ENCODE measurements at regions not wholly inside any gene's neighbourhood (a gene's known extent, or its start where the extent isn't known, plus 50 kb on each side); places are given as distances from the start of the nearest gene placed in this dataset.
"Not testable (repeated sequence)": the region's sequence is repeated elsewhere in the genome, so short reads cannot be mapped to it uniquely, and the experiment has no call there.

- TF ChIP-seq POLR2A (IDR thresholded peaks at IDR 0.05; ENCODE audit: low read depth): no peak
- no peak overlapping the region for H3K4me3 ChIP-seq
- intact Hi-C loops (cut with DNase I): no loop called here
- H3K27ac ChIP-seq (replicated peaks in 1 of 4): no peak overlapping the region
- H3K4me1 ChIP-seq: no peaks in the 10 kb centered on the region
- no peaks in the 10 kb centered on the region for H3K27me3 ChIP-seq
- H3K9me3 ChIP-seq: no peaks in the 10 kb centered on the region
- H3K36me3 ChIP-seq: no peaks in the 10 kb centered on the region
- DNase-seq (ENCODE audit: extremely low spot score): no peak
- 37% methylated on average over 3 of the region's 4 CpGs for WGBS
These were observed 925.8 kb downstream of the TLE1 start for GRCh38 chr9:80763536-80763935.

GRCh38 chr9:80755586-80755985 is 933.8 kb downstream of the TLE1 start:
- H3K9me3 ChIP-seq: no peaks in the 10 kb centered on the region
- no peak overlapping the region for H3K27ac ChIP-seq (replicated peaks in 1 of 4)
- WGBS: 76% methylated on average over 2 of the region's 2 CpGs
- TF ChIP-seq POLR2A (IDR thresholded peaks at IDR 0.05; ENCODE audit: low read depth): no peak
- no peak for TF ChIP-seq CTCF (IDR thresholded peaks at IDR 0.05)
- no peak for TF ChIP-seq POLR2AphosphoS5 (IDR thresholded peaks at IDR 0.05)
- no peak for TF ChIP-seq EP300 (IDR thresholded peaks at IDR 0.05)
- H3K36me3 ChIP-seq: no peaks in the 10 kb centered on the region
- no peak for DNase-seq (ENCODE audit: extremely low spot score)
- intact Hi-C loops (cut with DNase I): no loop called here
- H3K27me3 ChIP-seq: no peaks in the 10 kb centered on the region
- no peak overlapping the region for H3K4me3 ChIP-seq
- no peaks in the 10 kb centered on the region for H3K4me1 ChIP-seq

- DNase-seq (ENCODE audit: extremely low spot score); H3K4me1 ChIP-seq; H3K27me3 ChIP-seq; H3K36me3 ChIP-seq; H3K27ac ChIP-seq (replicated peaks in 1 of 4); intact Hi-C loops (cut with DNase I); H3K4me3 ChIP-seq; H3K9me3 ChIP-seq: not testable (repeated sequence)
- 90% methylated on average over 15 of the region's 17 CpGs for WGBS
These were observed 942.3 kb downstream of the TLE1 start for GRCh38 chr9:80747056-80747455.

- H3K36me3 ChIP-seq: no peaks in the 10 kb centered on the region
- H3K27me3 ChIP-seq: no peaks in the 10 kb centered on the region
- H3K4me1 ChIP-seq: no peaks in the 10 kb centered on the region
- WGBS: 39% methylated on average over 2 of the region's 2 CpGs
- no peak overlapping the region for H3K4me3 ChIP-seq
- no peak overlapping the region for H3K27ac ChIP-seq (replicated peaks in 1 of 4)
- no peak for TF ChIP-seq EP300 (IDR thresholded peaks at IDR 0.05)
- no peak for TF ChIP-seq CTCF (IDR thresholded peaks at IDR 0.05)
- TF ChIP-seq POLR2AphosphoS5 (IDR thresholded peaks at IDR 0.05): no peak
- TF ChIP-seq POLR2A (IDR thresholded peaks at IDR 0.05; ENCODE audit: low read depth): no peak
- peaks cover 0 to 10% (median 0%) of the 10 kb centered on the region in 4 donors for H3K9me3 ChIP-seq
- intact Hi-C loops (cut with DNase I): no loop called here
- no peak for DNase-seq (ENCODE audit: extremely low spot score)
These were observed 956.8 kb downstream of the TLE1 start for GRCh38 chr9:80732506-80732905.

GRCh38 chr9:80720579-80720978 is 968.8 kb downstream of the TLE1 start:
- Histone ChIP-seq H3K9me3 (peaks cover 0 to 7% (median 0%) of the 10 kb centered on the region in 4 donors), H3K27ac (replicated peaks in 1 of 4) (no peak overlapping the region), H3K4me1 (no peaks in the 10 kb centered on the region), H3K27me3 (no peaks in the 10 kb centered on the region), H3K36me3 (no peaks in the 10 kb centered on the region), H3K4me3 (no peak overlapping the region)
- no peak for TF ChIP-seq EP300 (IDR thresholded peaks at IDR 0.05)
- no peak for TF ChIP-seq CTCF (IDR thresholded peaks at IDR 0.05)
- TF ChIP-seq POLR2AphosphoS5 (IDR thresholded peaks at IDR 0.05): no peak
- TF ChIP-seq POLR2A (IDR thresholded peaks at IDR 0.05; ENCODE audit: low read depth): no peak
- intact Hi-C loops (cut with DNase I): no loop called here
- DNase-seq (ENCODE audit: extremely low spot score): no peak
- WGBS: 95% methylated on average over 1 of the region's 1 CpG

- no peak overlapping the region for H3K27ac ChIP-seq (replicated peaks in 1 of 4)
- TF ChIP-seq CTCF (IDR thresholded peaks at IDR 0.05) (no peak), EP300 (IDR thresholded peaks at IDR 0.05) (no peak)
- no peaks in the 10 kb centered on the region for H3K4me1 ChIP-seq
- intact Hi-C loops (cut with DNase I): no loop called here
- H3K27me3 ChIP-seq: no peaks in the 10 kb centered on the region
- H3K36me3 ChIP-seq: no peaks in the 10 kb centered on the region
- H3K4me3 ChIP-seq: no peak overlapping the region
- peaks cover 0 to 8% (median 3%) of the 10 kb centered on the region in 4 donors for H3K9me3 ChIP-seq
- DNase-seq (ENCODE audit: extremely low spot score): no peak
These were observed 982.2 kb downstream of the TLE1 start for GRCh38 chr9:80707120-80707519.
